Panc1 (cell line): ENCODE measurements at regions not wholly inside any gene's neighbourhood (a gene's known extent, or its start where the extent isn't known, plus 50 kb on each side); places are given as distances from the start of the nearest gene placed in this dataset.

Source experiments
- ATAC-seq: fragments of 200-7000 bp; cut with Tn5 transposase; 2 replicates; pipeline ENCODE4 v1.9.1; 2020; ENCODE audit warnings: mild to moderate bottlenecking, moderate library complexity
- BruUV-seq: library from RNA; stranded (reverse); fragments of 400-500 nt; replicated peaks from 2 replicates; lab custom pipeline; 2021; lab: Mats Ljungman, UMichigan
- CTCF ChIA-PET: fragments of 300-600 bp; sonication (Branson Sonifier 250); formaldehyde crosslinking; loops from one replicate; lab custom pipeline; 2022; ENCODE audit warnings: antibody characterized with exemption; lab: Charles Lee
- POLR2A ChIA-PET: fragments of 300-600 bp; sonication (Branson Sonifier 250); formaldehyde crosslinking; loops from one replicate; lab custom pipeline; 2022; ENCODE audit warnings: antibody characterized with exemption; lab: Charles Lee
- DNase-seq: peaks from one replicate; pipeline ENCODE4 v3.0.0-alpha.2; 2010; ENCODE audit warnings: low read depth, low spot score
- H3K27ac ChIP-seq: 2 replicates; pipeline ENCODE4 v1.5.1; 2011; ENCODE audit warnings: mild to moderate bottlenecking, low read length, inconsistent platforms
- H3K27me3 ChIP-seq: fragments of 200-500 bp; sonication (Bioruptor generic); 2 replicates; pipeline ENCODE4 v1.6.0; 2014; ENCODE audit warnings: low read length, inconsistent platforms; ENCODE audit not compliant: control insufficient read depth, insufficient read depth
- H3K36me3 ChIP-seq: fragments of 200-500 bp; sonication (Bioruptor generic); 2 replicates; pipeline ENCODE4 v1.5.1; 2014; ENCODE audit warnings: inconsistent platforms, mild to moderate bottlenecking, low read length, moderate library complexity; ENCODE audit not compliant: control insufficient read depth, insufficient read depth
- H3K4me1 ChIP-seq: 2 replicates; pipeline ENCODE4 v1.5.1; 2011; ENCODE audit warnings: inconsistent platforms, mild to moderate bottlenecking, low read length, moderate library complexity; ENCODE audit not compliant: control insufficient read depth, insufficient read depth
- H3K4me3 ChIP-seq, 2 experiments: 2 replicates each; pipeline ENCODE4 v1.5.1; 2011 to 2012; ENCODE audit warnings: low read depth in 2 of 2, low read length in 2 of 2, mild to moderate bottlenecking in 2 of 2, inconsistent platforms in 1 of 2, moderate library complexity in 1 of 2
- H3K9me3 ChIP-seq: fragments of 200-500 bp; sonication (Bioruptor generic); 2 replicates; pipeline ENCODE4 v1.5.1; 2014; ENCODE audit warnings: low read depth, mild to moderate bottlenecking, inconsistent platforms, low read length, moderate library complexity; ENCODE audit not compliant: control insufficient read depth, insufficient read depth
- CTCF ChIP-seq: fragments of 450-650 bp; IDR thresholded peaks from 2 replicates; pipeline ENCODE4 v1.5.1; 2017; ENCODE audit warnings: mild to moderate bottlenecking
- POLR2AphosphoS5 ChIP-seq: IDR thresholded peaks from 2 replicates; pipeline ENCODE4 v1.6.1; 2012; ENCODE audit warnings: mild to moderate bottlenecking, low read depth, low read length, moderate library complexity
- REST ChIP-seq, 2 experiments: IDR thresholded peaks; 2 replicates each; pipeline ENCODE4 v1.6.1; 2011 to 2012; ENCODE audit warnings: low read depth in 2 of 2, control low read depth in 1 of 2, low read length in 1 of 2, mild to moderate bottlenecking in 1 of 2, moderate library complexity in 1 of 2; ENCODE audit not compliant: insufficient read depth in 1 of 2
- SIN3A ChIP-seq: IDR thresholded peaks from 2 replicates; pipeline ENCODE4 v1.6.1; 2012; ENCODE audit warnings: low read depth, mild to moderate bottlenecking, low read length, moderate library complexity, borderline replicate concordance; ENCODE audit not compliant: insufficient read depth
- TCF7L2 ChIP-seq: IDR thresholded peaks from 2 replicates; pipeline ENCODE4 v1.6.1; 2011; ENCODE audit warnings: mild to moderate bottlenecking, low read depth, low read length, inconsistent platforms
- in situ Hi-C: cut with HindIII; loops from 2 replicates; pipeline ENCODE4 v1.10.0; 2016; ENCODE audit warnings: low sequenced_read_pairs, low pct_unique_long_range_greater_than_20kb
- intact Hi-C: fragments of 100-400 bp; cut with micrococcal nuclease; formaldehyde crosslinking; loops from one replicate; pipeline ENCODE4 v1.10.0; 2022; ENCODE audit not compliant: unreplicated experiment

DNA sequence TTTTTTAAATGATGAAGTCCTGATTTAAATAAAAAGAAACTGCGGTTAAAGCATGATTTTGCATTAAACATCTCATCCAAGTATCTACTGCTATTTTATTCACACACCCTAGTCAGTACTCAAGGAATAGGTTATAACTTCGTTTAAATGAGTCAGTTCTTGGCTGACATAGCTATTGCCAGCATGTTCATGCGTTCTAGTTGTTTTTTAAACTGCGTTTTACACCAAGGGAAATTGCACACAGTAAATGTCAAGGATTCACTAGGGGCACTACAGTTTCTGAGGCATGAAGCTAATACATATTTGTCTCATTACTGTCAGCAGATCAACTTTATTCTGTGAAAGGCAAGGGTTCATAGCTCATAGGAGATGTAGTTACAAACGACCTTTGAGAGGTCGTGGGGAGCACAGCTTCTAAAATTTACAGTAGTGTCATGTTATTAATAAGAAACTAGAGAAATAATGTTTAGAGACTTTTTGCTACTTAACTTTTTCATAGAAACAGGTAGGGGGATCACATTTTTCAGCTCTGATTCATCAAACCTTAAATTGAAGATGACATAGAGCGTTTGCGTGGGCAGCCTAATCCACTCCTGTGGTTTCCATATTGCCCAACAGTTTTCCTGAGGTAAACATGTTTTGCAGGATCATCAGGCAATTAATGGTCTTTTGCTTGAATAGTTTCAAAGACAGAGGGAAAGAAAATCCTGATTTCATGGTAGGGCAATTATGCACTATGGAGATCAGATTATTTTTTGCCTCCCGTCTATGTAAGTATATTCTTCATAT is 2222.7 kb upstream of the WWC1 start:
- TF ChIP-seq SIN3A (no peak), REST (IDR thresholded peaks at IDR 0.05; ENCODE audit: insufficient read depth in 1 of 2, low read depth in 2 of 2, low read length in 1 of 2) (no peak), TCF7L2 (no peak), POLR2AphosphoS5 (no peak), CTCF (no peak)
- Histone ChIP-seq H3K27ac (no peak overlapping the region), H3K36me3 (no peaks in the 10 kb centered on the region), H3K4me1 (no peaks in the 10 kb centered on the region), H3K4me3 (no peak overlapping the region), H3K27me3 (no peaks in the 10 kb centered on the region), H3K9me3 (no peaks in the 10 kb centered on the region)
- intact Hi-C loops, result no loop called here
- ChIA-PET POLR2A (no interaction called here), CTCF (no interaction called here)
- BruUV-seq, result no TSS peak
- in situ Hi-C loops, result no loop called here
- no peak for ATAC-seq
- DNase-seq, result no peak

GRCh38 chr5:166073901-166074581 is 2217.4 kb upstream of the WWC1 start:
- Histone ChIP-seq H3K4me3 (no peak overlapping the region), H3K27ac (no peak overlapping the region), H3K9me3 (no peaks in the 10 kb centered on the region), H3K4me1 (no peaks in the 10 kb centered on the region), H3K36me3 (no peaks in the 10 kb centered on the region), H3K27me3 (no peaks in the 10 kb centered on the region)
- intact Hi-C loops, result no loop called here
- no peak for TF ChIP-seq POLR2AphosphoS5
- TF ChIP-seq CTCF, result no peak
- no peak for TF ChIP-seq SIN3A
- TF ChIP-seq REST (IDR thresholded peaks at IDR 0.05; ENCODE audit: insufficient read depth in 1 of 2, low read depth in 2 of 2, low read length in 1 of 2), result no peak
- no peak for TF ChIP-seq TCF7L2
- ChIA-PET CTCF (interaction anchor here (0.7 kb wide), 1 partner anchor 1643 kb away, joined by 4 read pairs; no protein-coding TSS in a partner anchor), POLR2A (no interaction called here)
- ATAC-seq (no peak), DNase-seq (no peak)
- no TSS peak for BruUV-seq
- in situ Hi-C loops, result no loop called here
